PFSK-1 (cell line): ENCODE measurements at regions not wholly inside any gene's neighbourhood (a gene's known extent, or its start where the extent isn't known, plus 50 kb on each side); places are given as distances from the start of the nearest gene placed in this dataset.

Experiments used
- POLR2AphosphoS5 ChIP-seq: IDR thresholded peaks from 2 replicates; pipeline ENCODE4 v1.6.1; 2012; ENCODE audit warnings: low read depth, mild to moderate bottlenecking, control low read depth, low read length, moderate library complexity
- SIN3A ChIP-seq: IDR thresholded peaks from 2 replicates; pipeline ENCODE4 v1.6.1; 2012; ENCODE audit warnings: mild to moderate bottlenecking, low read length, moderate library complexity, borderline replicate concordance; ENCODE audit not compliant: insufficient read depth
- TAF1 ChIP-seq: IDR thresholded peaks from 2 replicates; pipeline ENCODE4 v1.6.1; 2012; ENCODE audit warnings: low read length, control low read depth, borderline replicate concordance; ENCODE audit not compliant: insufficient read depth

- TF ChIP-seq TAF1 (no peak), SIN3A (no peak), POLR2AphosphoS5 (no peak)
Measured at GRCh38 chr3:161781381-161781780, 284.8 kb downstream of the OTOL1 start.
